DOHH2 (cell line): ENCODE measurements at regions not wholly inside any gene's neighbourhood (a gene's known extent, or its start where the extent isn't known, plus 50 kb on each side); places are given as distances from the start of the nearest gene placed in this dataset.

ENCODE experiments used
- H3F3A ChIP-seq: fragments of 200-600 bp; sonication (generic), shearing (Covaris generic); 2 replicates; pipeline ENCODE4 v1.6.0; 2016; ENCODE audit warnings: antibody characterized with exemption, mild to moderate bottlenecking; ENCODE audit not compliant: control insufficient read depth, insufficient read depth
- H3K27ac ChIP-seq: fragments of 200-600 bp; sonication (generic); 2 replicates; pipeline ENCODE4 v1.5.1; 2014; ENCODE audit warnings: low read depth, mild to moderate bottlenecking, low read length, moderate library complexity
- H3K27me3 ChIP-seq: fragments of 200-600 bp; sonication (generic); 2 replicates; pipeline ENCODE4 v1.6.1; 2014; ENCODE audit warnings: mild to moderate bottlenecking, low read length, mixed read lengths; ENCODE audit not compliant: control insufficient read depth
- H3K36me3 ChIP-seq: fragments of 200-600 bp; sonication (generic); 2 replicates; pipeline ENCODE4 v1.6.1; 2014; ENCODE audit warnings: mild to moderate bottlenecking, low read length, moderate library complexity, mixed read lengths; ENCODE audit not compliant: control insufficient read depth
- H3K4me1 ChIP-seq: fragments of 200-600 bp; sonication (generic); 2 replicates; pipeline ENCODE4 v1.6.1; 2014; ENCODE audit warnings: mild to moderate bottlenecking, low read length, mixed read lengths; ENCODE audit not compliant: control insufficient read depth
- H3K4me2 ChIP-seq: fragments of 200-600 bp; sonication (generic); 2 replicates; pipeline ENCODE4 v1.6.0; 2014; ENCODE audit warnings: mild to moderate bottlenecking, low read length, moderate library complexity
- H3K4me3 ChIP-seq: fragments of 200-600 bp; sonication (generic); 2 replicates; pipeline ENCODE4 v1.5.1; 2014; ENCODE audit warnings: mild to moderate bottlenecking, low read length, mixed read lengths
- H3K79me2 ChIP-seq: fragments of 200-600 bp; sonication (generic); 2 replicates; pipeline ENCODE4 v1.6.1; 2014; ENCODE audit warnings: mild to moderate bottlenecking, low read length, mixed read lengths; ENCODE audit not compliant: control insufficient read depth
- H3K9me2 ChIP-seq: fragments of 200-600 bp; sonication (generic); replicated peaks from 2 replicates; pipeline ENCODE4 v1.6.1; 2014; ENCODE audit warnings: mild to moderate bottlenecking, low read length, mixed read lengths; ENCODE audit not compliant: control insufficient read depth
- H3K9me3 ChIP-seq: fragments of 200-600 bp; sonication (generic); 2 replicates; pipeline ENCODE4 v1.6.1; 2014; ENCODE audit warnings: antibody characterized with exemption, low read length, mixed read lengths; ENCODE audit not compliant: control insufficient read depth, insufficient read depth
- H4K20me1 ChIP-seq: fragments of 200-600 bp; sonication (generic); 2 replicates; pipeline ENCODE4 v1.6.0; 2014; ENCODE audit warnings: low read depth, mild to moderate bottlenecking, antibody characterized with exemption, low read length, moderate library complexity; ENCODE audit not compliant: control insufficient read depth, insufficient read depth
- EZH2phosphoT487 ChIP-seq: fragments of 200-600 bp; sonication (generic); IDR thresholded peaks from 2 replicates; pipeline ENCODE4 v1.6.1; 2017; ENCODE audit warnings: borderline replicate concordance, mild to moderate bottlenecking, antibody characterized with exemption, low read length, moderate library complexity, mixed read lengths
- TF ChIP-seq, protein P1 (sequence below): fragments of 200-600 bp; sonication (generic); IDR thresholded peaks from one replicate; pipeline ENCODE4 v1.5.1; 2014; ENCODE audit warnings: antibody characterized with exemption, mild to moderate bottlenecking, low read depth, low read length; ENCODE audit not compliant: poor library complexity, severe bottlenecking

DNA sequence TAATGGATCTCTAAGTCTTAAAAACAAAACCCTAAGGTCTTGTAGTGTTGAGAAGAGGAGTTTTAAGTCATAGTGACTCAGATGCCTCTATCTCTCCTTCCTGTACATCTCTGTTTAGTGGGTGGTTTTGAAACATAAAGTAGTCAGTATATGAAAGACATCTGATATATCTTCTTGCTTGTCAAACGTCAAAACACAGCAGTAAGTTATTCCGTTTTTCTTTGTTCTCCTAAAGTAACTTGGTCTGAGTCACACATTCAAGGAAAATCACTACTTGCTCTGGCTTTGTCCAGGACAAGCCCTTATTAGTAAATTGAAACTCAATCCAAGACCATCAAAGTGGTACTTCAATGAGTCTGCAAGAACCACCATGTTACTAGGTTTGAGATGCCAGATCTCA is 1172.5 kb downstream of the BCL11B start:
- no peaks in the 10 kb centered on the region for H3K36me3 ChIP-seq
- H3K9me3 ChIP-seq = no peaks in the 10 kb centered on the region
- TF ChIP-seq EZH2phosphoT487 = no peak
- TF ChIP-seq, protein P1, sequence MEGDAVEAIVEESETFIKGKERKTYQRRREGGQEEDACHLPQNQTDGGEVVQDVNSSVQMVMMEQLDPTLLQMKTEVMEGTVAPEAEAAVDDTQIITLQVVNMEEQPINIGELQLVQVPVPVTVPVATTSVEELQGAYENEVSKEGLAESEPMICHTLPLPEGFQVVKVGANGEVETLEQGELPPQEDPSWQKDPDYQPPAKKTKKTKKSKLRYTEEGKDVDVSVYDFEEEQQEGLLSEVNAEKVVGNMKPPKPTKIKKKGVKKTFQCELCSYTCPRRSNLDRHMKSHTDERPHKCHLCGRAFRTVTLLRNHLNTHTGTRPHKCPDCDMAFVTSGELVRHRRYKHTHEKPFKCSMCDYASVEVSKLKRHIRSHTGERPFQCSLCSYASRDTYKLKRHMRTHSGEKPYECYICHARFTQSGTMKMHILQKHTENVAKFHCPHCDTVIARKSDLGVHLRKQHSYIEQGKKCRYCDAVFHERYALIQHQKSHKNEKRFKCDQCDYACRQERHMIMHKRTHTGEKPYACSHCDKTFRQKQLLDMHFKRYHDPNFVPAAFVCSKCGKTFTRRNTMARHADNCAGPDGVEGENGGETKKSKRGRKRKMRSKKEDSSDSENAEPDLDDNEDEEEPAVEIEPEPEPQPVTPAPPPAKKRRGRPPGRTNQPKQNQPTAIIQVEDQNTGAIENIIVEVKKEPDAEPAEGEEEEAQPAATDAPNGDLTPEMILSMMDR = no peak
- no peaks in the 10 kb centered on the region for H3K4me1 ChIP-seq
- H3K79me2 ChIP-seq = no peaks in the 10 kb centered on the region
- H3K27me3 ChIP-seq = no peaks in the 10 kb centered on the region
- no peak overlapping the region for H3K27ac ChIP-seq
- H4K20me1 ChIP-seq = no peaks in the 10 kb centered on the region
- H3K4me3 ChIP-seq = no peak overlapping the region
- no peaks in the 10 kb centered on the region for H3F3A ChIP-seq
- H3K9me2 ChIP-seq = no peaks in the 10 kb centered on the region
- H3K4me2 ChIP-seq = no peak overlapping the region

DNA sequence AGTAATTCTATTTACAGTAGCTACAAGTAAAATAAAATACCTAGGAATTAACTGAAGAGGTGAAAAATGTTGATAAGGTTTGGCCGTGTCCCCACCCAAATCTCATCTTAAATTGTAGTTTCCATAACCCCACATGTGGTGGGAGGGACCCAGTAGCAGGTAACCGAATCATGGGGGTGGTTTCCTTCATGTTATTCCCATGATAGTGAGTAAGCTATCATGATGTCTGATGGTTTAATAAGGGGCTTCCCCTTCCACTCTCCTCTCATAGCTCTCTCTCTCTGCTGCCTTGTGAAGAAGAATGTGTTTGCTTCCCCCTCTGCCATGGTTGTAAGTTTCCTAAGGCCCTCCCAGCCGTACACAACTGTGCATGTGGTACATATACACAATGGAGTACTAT is 1170.7 kb downstream of the BCL11B start:
- no peaks in the 10 kb centered on the region for H3K27me3 ChIP-seq
- H3K9me3 ChIP-seq = no peaks in the 10 kb centered on the region
- no peak overlapping the region for H3K27ac ChIP-seq
- H3K4me2 ChIP-seq = no peak overlapping the region
- no peaks in the 10 kb centered on the region for H4K20me1 ChIP-seq
- no peaks in the 10 kb centered on the region for H3K4me1 ChIP-seq
- no peaks in the 10 kb centered on the region for H3K36me3 ChIP-seq
- no peak for TF ChIP-seq EZH2phosphoT487
- TF ChIP-seq, protein P1 = no peak
- H3F3A ChIP-seq = no peaks in the 10 kb centered on the region
- H3K9me2 ChIP-seq = no peaks in the 10 kb centered on the region
- no peak overlapping the region for H3K4me3 ChIP-seq
- H3K79me2 ChIP-seq = no peaks in the 10 kb centered on the region

DNA sequence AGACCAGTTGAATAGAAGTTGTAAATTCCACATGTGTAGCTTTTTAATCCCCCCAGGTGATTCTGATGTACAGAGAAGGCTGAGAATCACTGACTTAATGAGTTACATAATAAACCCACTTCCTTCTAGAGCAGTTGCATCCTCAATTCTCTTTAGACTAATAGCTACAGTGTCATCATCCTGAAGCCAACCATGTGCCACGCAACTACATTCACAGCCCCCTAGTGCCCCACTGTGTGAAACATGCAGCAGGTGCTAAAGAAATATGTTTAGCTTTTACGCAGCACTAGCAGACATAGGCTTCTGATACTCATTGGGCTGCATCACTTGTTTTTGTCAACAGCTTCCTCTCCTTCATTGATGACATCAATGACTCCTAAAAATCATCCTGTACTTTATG is 1168.3 kb downstream of the BCL11B start:
- Histone ChIP-seq H3K27me3 (no peaks in the 10 kb centered on the region), H3K36me3 (no peaks in the 10 kb centered on the region), H3K4me3 (no peak overlapping the region), H3K9me2 (no peaks in the 10 kb centered on the region), H4K20me1 (no peaks in the 10 kb centered on the region), H3K9me3 (no peaks in the 10 kb centered on the region), H3K79me2 (no peaks in the 10 kb centered on the region), H3K27ac (no peak overlapping the region), H3K4me1 (no peaks in the 10 kb centered on the region), H3K4me2 (no peak overlapping the region), H3F3A (no peaks in the 10 kb centered on the region)
- TF ChIP-seq, protein P1 = no peak
- TF ChIP-seq EZH2phosphoT487 = no peak

DNA sequence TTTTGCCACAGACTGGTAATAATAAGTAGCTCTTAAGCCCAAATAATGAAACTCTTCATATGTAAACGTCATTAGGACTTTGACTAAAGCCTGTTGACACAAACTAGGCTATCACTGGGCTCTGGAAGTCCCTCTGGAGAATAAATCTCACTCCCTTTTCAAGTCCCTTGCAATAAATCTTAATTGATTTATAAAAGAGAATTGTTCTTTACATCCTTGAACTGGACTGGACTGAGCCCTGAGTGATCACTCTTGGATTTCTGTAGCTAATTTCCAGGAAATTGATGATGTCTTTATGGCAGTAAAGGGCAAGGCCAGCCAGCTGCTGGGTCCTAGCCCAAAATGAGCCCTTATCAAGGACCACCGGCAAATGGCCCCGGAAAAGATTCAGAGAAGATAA is 1162.7 kb downstream of the BCL11B start:
- no peaks in the 10 kb centered on the region for H3K36me3 ChIP-seq
- H3K4me2 ChIP-seq = no peak overlapping the region
- no peaks in the 10 kb centered on the region for H3K4me1 ChIP-seq
- no peak overlapping the region for H3K27ac ChIP-seq
- H3K79me2 ChIP-seq = no peaks in the 10 kb centered on the region
- H3F3A ChIP-seq = no peaks in the 10 kb centered on the region
- no peak overlapping the region for H3K4me3 ChIP-seq
- no peaks in the 10 kb centered on the region for H3K9me2 ChIP-seq
- H4K20me1 ChIP-seq = no peaks in the 10 kb centered on the region
- H3K9me3 ChIP-seq = no peaks in the 10 kb centered on the region
- H3K27me3 ChIP-seq = no peaks in the 10 kb centered on the region
- no peak for TF ChIP-seq EZH2phosphoT487
- TF ChIP-seq, protein P1 = no peak
